ENCODE measurements at regions not wholly inside any gene's neighbourhood (a gene's known extent, or its start where the extent isn't known, plus 50 kb on each side); places are given as distances from the start of the nearest gene placed in this dataset.
"Not testable (repeated sequence)": the region's sequence is repeated elsewhere in the genome, so short reads cannot be mapped to it uniquely, and the experiment has no call there.

DNA sequence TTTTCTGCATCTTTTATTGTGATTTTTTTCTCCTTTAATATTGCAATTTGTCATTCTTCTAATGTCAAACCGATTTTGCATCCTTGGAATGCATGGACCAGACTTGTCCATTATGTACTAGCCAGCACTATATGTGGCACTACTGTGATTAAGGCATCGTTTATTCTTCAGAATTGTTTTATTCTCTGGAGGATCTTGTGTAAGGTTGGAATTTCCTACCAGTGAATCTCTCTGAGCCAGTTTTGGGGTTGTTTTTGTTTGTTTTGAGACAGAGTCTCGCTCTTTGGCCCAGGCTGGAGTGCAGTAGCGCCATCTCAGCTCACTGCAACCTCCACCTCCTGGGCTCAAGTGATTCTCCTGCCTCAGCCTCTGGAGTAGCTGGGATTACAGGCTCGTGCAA, 58.5 kb downstream of the IGLL5 start:
- no peak for DNase-seq (ENCODE audit: low spot score)

DNA sequence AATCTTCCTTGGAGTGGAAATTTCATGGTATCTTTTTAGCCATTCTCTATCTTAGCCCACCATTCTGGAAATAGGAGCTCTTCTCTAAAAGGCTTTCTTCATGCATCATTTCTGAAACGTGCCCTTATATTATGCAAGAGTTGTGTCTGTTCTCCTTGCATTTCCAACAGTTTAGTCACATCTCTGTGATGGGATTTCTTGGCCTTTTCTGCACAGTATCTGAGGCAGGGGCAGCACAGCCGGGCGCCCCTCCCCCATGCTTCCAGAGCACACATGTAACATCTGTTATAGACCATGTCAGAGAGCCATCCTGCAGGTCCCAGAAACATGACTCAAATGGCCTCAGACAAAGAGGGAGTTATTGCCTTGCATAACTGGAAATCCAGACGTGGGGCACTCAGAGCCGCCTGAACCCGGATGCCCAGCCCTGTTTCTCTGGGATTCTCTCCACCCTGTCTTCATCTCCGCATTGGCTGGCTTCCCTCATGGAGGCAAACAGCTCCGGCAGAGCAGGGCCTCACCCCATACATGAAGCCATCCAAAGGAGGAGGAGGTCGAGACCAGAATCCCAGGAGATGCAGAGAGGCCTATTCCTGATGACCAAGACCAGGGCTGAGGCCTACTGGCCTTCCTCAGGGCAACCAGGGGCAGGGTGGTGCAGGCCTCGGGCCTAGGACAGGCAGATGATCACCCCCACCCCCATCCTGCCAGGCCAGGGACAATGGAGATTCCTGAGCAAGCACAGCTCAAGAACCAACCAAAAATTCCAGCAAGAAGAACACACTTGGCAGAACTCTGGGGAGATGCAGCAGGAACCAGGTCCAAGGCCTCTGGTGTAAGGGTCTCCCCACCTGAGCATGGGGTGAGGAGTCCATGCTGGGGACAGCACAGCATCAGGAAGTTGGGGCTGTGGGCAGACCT, 61.3 kb downstream of the IGLL5 start:
- DNase-seq (ENCODE audit: low spot score): no peak

DNA sequence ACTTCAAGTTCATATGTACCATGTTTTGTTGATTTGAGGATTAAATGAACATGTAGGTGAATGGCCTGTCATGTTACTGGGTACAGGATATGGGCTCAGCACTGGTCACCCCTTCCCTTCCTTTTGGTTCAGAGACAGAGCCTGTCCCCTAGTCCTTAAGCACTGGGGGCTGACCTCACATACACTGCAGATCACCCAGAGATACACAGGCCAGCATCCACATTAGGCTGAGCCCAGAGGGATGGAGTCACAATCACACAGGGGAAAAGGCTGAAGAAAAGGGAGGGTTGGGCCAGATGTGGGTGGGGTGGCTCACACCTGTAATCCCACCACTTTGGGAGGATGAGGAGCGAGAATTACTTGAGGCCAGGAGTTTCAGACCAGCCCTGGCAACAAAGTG, 62.3 kb downstream of the IGLL5 start:
- DNase-seq (ENCODE audit: low spot score): no peak

DNA sequence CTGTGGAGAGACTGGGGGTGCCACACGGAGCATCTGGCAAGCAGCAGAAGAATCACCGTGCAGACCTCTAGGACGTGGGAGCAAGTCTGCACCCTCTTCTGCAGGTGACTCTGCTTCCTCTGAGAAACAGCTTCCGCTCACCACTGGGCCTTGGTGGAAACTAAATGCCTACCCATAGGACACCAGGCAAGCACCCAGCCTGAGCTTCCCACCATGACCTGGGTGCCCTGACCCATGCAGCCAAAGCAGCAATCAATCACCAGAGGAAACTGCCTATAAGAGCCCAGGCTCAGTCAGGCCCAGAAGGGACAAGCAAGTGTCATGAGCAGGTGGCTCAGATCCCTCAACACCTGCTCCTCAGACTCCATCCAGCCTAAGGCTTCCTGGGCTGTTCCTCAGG, 63.4 kb downstream of the IGLL5 start:
- no peak for DNase-seq (ENCODE audit: low spot score)

DNA sequence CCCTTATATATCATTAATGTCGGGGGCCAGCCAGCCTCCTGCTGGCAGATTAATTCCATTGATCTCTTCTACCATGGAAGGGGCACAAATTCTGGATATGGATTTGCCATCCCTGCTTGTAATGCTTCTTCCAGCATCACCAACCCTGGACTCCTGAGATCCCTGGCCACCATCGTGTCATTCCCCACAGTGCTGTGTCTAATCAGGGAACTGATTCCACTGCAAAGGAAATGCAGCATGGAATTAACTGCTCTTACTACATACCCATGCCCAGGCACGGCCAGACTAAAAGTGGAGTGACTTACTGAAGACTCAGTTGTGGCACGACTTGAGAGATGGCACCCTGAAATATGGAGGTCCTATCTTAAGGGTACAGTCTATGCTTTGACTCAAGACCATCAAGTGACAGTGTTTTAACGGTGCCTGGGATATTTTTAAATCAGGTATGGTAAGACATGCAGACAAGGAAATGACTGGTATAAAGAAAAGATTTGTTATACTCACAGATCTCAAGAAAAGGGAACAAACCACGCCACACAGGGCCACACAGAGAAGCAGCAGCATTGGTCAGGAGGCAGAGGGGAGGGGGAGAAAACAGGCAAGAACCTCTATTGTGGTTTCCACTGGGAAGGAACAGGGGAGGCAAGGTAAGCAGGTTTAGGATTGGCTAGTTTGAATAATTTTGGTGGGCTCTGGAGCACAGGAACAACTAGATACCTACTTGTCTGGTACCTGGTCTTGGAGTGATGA, 65.1 kb downstream of the IGLL5 start:
- no peak for DNase-seq (ENCODE audit: low spot score)

DNA sequence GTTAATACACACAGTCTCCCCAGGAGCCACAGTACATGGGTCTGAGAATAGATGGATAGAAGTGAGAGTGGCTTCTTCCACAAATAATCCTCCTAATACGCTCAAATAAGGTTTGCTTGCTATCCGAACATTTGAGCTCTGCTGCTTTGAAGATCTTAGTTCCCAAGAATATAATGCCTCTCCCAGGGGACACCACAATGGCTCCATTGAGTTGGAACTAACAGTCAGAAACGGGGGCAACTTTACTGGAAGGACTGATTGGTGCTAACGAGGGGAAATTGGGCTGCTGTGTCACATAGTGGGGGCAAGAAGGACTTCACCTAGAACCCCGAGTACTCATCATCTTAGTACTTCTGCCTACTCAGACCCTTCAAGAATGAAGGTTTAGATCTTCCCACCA, 66.2 kb downstream of the IGLL5 start:
- no peak for DNase-seq (ENCODE audit: low spot score)

DNA sequence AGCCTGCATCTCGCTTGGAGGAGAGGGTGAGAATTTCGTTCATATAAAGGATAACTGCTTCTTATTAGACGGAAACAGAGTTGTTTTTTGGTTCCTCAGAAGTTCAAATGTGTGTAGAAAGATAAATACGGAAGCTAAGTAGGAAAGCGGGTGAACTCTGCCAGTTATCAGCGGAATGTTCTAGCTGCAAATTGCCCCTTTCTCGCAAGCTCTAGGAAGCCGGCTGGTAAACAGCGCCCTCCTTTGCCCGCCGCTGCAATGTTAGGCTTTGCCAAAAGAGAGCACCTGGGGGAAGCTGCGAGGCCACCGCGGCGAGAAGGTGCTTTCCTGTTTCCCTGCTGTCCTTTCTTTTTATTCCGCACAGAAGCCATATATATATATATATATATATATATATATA, 67.0 kb downstream of the IGLL5 start:
- DNase-seq (ENCODE audit: low spot score): no peak

DNA sequence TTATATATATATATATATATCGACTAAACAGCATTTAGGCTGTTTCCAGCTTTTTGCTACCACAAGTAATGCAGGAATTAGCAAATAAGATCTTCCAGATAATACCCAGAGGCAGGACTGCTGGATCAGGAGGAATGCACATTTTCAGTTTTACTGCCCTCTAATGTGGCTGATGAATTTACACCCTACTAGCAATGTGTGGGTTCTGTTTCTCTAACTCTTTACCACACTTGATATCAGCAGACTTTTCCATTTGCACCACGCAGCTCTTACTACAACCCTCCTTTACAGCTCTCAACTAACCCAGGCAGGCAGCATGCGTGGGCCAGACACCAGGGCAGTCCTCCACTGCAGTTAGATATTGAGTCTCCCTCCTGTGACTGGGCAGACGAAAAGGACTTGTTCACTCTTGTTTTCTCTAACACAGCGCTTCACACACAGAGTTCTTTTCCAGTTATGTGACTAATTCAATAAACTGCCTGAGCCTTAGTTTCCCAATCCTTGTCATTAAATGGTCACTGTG, 67.7 kb downstream of the IGLL5 start:
- DNase-seq (ENCODE audit: low spot score): no peak

DNA sequence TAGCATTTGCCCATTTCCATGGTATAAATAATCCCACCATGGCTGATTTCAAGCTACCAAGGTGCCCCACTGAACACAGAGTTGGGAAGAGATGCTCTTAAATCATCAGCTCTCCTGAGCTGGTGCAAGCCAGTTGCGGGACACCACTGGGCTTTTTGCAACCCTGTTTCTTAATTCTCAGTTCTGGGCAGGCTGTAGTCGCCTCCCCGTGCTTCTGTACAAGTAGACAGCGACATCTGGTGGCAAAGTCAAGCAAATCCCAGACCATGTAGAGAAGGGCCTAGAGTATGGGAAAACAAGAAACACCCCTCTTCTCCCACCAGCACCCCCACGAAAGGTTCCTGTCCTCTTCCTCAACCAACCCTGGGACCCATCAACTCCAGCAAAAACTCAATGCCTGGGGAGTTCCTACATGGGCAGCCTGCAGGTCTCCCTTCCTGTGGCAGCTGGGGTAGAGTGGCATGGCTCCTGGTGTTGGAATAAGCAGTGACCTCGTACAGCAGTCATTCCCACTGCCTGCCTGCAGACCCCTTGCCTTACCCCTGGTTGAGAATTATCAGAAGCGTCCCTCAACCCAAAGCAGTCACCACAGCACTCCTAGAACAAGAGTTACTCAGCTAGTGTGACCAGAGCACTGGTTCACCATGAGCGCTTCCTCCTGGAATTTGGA, 68.4 kb downstream of the IGLL5 start:
- peak; percentile 73 for DNase-seq (ENCODE audit: low spot score)

DNA sequence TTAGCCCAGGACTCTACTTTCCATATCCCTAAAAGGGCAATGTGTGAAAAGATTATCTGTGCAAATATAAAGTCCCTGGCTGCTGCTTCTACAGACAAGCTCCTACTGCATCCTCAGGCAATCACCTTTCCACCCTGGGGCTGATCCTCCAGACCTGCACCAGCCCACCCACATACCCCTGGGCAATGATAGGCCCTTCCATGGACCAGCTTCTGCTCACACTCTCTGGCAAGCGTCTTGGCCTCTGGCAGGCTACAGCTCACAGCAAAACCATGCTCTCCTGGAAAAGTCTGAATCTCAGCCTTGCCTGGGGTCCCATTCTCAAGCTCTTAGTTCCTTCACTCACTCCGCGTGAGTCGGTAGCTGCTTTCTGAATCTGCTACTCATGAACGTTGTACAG, 69.5 kb downstream of the IGLL5 start:
- DNase-seq (ENCODE audit: low spot score): no peak

DNA sequence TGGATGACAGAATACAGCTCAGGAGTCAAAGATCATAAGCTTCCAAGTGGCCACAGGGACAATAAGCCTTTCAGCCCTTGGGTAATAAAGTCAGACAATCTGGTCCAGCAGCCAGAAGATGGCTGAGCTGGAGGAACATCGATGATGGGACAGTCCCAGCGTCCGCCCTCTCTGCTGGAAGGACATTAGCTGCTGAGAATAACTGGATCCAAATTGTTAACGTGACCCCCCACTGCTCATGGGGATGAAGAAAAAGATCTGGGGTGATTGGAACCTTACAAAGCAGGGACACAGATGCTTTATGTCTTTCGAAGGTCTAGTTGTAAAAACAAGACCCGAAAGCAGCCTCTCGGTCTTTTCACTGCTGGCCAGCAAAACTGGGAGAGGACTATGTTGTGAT, 71.0 kb downstream of the IGLL5 start:
- no peak for DNase-seq (ENCODE audit: low spot score)

DNA sequence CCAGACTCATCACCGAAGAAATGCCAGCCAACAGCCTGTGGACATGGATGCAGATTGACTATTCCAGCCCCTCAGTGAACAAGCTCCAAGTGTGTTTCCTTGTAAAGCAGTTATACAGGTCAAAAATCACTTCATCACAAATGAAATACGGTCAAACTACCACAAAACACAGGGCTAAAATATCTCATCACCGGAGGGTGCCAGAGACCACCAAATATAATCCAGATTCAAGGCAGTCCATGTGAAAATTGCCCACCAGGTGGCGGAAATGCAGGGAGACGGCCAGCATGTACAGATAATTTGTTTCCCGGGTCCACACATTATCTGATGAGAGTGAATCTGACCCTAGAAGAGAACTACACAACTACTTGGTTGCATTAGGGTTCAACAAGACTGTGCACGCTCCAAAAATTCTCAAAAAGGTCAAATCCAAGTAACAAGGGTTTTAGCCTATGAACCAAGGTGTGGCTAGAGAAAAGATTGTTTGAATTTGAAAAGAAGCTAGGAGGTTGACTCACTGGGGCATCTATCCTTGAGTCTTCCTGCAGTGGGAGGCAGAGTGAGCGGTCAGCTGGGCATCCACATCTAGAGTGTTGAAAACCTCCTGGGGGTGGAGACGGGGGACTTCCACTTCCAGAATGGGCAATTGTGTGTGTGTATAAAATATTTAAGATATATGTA, 71.7 kb downstream of the IGLL5 start:
- DNase-seq (ENCODE audit: low spot score): peak; percentile 44

DNA sequence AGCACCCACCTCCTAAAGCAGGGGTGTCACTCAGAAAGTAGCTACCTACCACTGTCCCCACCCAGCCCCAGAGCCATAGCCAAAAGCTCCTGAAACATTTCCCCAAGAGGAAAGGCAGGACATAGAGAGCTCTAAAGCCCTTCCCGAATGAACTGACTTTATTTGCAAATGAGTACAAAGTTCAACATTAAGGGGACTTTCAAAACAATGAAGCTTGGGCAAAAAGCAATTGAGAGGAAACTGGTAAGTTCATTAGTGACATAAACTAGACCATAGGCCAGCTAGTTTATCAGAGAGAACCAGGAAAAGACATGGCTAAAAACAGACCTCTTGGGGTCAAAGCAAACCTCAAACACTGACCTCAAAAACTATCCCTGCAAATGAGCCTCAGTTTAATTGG, 72.7 kb downstream of the IGLL5 start:
- no peak for DNase-seq (ENCODE audit: low spot score)

DNA sequence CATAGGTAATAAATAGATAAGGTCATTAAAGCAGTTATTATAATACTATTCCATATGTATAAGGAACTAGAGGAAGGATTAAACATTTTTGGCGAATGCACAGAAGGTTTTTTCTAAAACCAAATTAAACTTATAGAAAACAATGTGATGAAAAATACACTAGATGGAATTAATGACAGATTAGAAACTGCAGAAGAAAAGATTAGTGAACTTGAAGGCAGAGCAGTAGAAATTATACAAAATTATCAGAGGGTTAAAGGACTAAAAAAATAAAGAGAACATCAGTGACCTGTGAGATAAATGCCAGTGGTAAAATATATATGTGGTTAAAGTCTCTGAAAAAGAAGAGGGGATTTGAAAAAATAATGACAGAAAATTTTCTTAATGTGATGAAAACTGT, 74.0 kb downstream of the IGLL5 start:
- DNase-seq (ENCODE audit: low spot score): no peak

DNA sequence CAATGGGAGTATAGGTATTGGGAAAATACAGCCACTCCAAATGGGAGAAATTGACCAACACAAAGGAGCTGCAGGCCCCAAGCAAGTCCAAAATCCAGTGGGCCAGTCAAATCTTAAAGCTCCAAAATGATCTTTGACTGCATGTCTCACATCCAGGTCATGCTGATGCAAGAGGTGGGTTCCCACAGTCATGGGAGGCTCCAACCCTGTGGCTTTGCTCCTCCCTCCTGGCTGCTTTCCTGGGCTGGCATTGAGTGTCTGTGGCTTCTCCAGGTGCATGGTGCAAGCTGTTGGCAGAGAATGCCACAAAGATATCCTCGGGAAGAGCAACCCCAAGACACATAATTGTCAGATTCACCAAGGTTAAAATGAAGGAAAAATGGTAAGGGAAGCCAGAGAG, 80.8 kb downstream of the IGLL5 start:
- DNase-seq (ENCODE audit: low spot score): no peak

DNA sequence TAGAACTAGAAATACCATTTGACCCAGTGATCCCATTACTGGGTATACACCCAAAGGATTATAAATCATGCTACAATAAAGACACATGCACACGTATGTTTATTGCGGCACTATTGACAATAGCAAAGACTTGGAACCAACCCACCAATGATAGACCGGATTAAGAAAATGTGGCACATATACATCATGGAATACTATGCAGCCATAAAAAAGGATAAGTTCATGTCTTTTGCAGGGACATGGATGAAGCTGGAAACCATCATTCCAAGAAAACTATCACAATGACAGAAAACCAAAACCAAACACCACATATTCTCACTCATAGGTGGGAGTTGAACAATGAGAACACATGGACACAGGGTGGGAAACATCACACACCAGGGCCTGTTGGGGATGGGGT, 85.0 kb downstream of the IGLL5 start:
- not testable (repeated sequence) for DNase-seq (ENCODE audit: low spot score)

DNA sequence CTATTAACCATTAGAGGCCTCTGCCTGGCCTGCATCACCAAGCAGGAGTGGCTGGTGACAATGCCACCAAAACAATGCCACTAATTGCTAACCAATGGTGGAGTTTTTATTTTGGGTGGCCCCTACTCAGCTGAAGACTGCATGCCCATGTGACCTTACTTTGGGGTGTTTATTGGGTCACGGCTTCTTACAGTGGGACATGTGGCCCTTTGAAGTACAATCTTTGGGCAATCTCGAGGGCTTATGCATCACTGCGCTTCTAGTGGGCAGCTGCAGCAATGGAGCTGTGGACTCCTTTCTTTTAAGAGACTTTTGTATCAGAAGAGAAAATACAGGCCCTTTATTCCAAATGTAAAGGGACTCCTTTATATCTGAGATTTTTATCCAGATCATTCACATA, 85.7 kb downstream of the IGLL5 start:
- DNase-seq (ENCODE audit: low spot score): no peak

DNA sequence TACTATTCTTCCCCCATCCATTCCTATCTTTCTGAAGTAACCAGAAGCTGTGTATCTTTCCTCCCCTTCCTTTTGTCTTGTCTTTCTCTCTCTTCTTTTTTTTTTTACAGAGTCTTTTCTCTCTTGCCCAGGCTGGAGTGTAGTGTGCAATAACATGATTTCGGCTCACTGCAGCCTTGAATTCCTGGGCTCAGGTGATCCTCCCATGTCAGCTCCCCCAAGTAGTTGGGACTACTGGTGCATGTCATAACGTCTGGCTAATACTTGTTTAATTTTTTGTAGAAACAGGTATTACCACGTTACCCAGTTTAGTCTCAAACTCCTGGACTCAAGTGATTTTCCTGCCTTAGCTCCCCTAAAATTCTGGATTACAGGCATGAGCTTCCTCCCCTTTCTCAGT, 86.5 kb downstream of the IGLL5 start:
- no peak for DNase-seq (ENCODE audit: low spot score)

DNA sequence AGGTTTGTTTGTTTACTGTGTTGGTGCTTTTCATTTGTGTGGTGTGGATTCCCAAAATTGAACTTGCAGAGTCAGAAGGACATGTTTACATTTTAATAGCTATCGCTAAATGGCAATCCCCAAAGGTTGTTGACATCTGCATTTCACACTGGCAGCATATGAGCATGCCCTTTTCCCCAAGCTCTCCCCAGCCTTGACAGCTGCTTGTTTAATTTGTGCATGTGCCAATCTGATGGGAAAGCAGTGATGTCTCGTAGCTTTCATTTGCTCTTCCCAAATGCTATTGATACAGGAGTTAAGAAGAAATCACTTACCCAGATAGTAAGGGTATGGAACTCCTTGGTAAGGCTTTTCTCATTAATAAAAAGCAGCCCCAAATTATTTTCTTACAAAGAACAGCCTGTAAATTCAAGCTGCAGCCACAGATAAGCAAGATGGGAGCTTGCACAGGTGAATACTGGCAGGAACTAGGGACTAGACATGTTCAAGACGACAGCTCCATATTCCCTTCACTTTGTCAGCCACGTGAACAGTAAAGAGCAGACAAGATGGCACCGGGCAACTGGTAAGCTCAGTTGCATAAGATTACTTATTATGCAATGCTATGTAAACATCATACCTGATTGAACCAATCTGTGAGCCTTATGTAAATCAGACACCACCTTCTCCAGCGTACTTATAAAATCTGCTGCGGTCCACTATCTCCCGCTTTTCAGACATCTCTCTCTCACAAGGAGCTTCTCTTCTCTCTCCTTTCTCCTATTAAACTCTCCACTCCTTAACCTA, 87.4 kb downstream of the IGLL5 start:
- DNase-seq (ENCODE audit: low spot score): no peak

DNA sequence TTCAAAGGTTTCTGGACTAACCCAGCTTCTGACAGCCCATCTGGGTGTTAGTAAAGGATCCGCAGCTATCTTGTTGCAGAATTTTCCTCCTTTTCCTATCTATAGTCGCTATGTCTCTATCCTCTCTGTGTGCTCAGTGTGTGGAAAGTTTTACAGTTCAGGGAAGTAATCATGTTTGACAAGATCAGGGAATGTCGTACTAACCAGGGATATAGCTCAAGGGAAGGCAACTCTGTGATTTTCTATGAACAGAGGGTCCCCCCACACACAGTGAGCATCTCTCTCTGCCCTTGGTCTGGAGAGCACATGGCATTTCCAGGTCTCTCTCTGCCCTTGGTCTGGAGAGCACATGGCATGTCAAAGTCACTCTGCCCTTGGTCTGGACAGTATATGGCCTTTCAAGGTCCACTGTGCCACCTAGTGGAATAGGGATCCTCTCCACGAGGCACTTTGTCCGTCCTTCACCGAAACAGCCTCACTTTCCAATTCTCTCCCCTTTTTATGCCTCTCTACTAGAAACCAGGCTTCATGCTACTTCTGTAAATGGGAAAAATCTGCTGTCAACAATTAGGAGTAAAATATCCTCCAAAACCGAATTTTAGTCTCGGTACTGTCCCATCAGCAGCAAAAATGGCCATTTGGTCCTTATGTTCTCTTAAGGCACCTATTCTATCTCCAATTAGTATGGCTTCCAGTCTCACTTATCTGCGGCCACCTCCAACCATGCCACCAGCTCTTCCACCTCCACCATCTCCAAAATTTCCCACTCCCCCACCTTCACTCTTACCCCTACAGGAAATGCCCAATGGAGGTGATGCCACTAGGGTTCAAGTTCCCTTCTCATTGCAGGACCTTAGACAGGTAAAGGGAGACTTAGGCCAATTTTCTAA, 88.7 kb downstream of the IGLL5 start:
- no peak for DNase-seq (ENCODE audit: low spot score)
